Liver (tissue), 8 donors: ENCODE measurements at regions not wholly inside any gene's neighbourhood (a gene's known extent, or its start where the extent isn't known, plus 50 kb on each side); places are given as distances from the start of the nearest gene placed in this dataset.
A peak's percentile ranks its signal among the peaks of the same experiment; 100 is the strongest.

ENCODE experiments used
- DNase-seq: peaks from one replicate; pipeline ENCODE4 v3.0.0-alpha.2; 2017; ENCODE audit warnings: low spot score
- H3K27ac ChIP-seq, 2 donors: one replicate each; pipeline ENCODE4 v1.7.0; 2013; ENCODE audit warnings: inconsistent platforms in 2 of 2, low read length in 2 of 2, control low read depth in 1 of 2, low read depth in 1 of 2, mild to moderate bottlenecking in 1 of 2
- H3K27me3 ChIP-seq, 4 donors: one replicate each; pipeline versions ENCODE4 v1.6.1 to v1.7.0; 2013; ENCODE audit warnings: low read length in 3 of 4, inconsistent platforms in 1 of 4, mild to moderate bottlenecking in 1 of 4, moderate library complexity in 1 of 4; ENCODE audit not compliant: control insufficient read depth in 4 of 4, insufficient read depth in 4 of 4
- H3K36me3 ChIP-seq, 4 donors: one replicate each; pipeline versions ENCODE4 v1.6.1 to v1.7.0; 2013; ENCODE audit warnings: low read length in 3 of 4, mild to moderate bottlenecking in 3 of 4, low read depth in 1 of 4, moderate library complexity in 1 of 4; ENCODE audit not compliant: control insufficient read depth in 4 of 4, insufficient read depth in 3 of 4
- H3K4me1 ChIP-seq, 4 donors: one replicate each; pipeline versions ENCODE4 v1.6.1 to v1.7.0; 2013; ENCODE audit warnings: low read length in 3 of 4, mild to moderate bottlenecking in 3 of 4, moderate library complexity in 1 of 4; ENCODE audit not compliant: control insufficient read depth in 4 of 4, insufficient read depth in 4 of 4
- H3K4me3 ChIP-seq, 3 donors: one replicate each; pipeline versions ENCODE4 v1.6.1 to v1.7.0; 2013; ENCODE audit warnings: low read length in 3 of 3, control low read depth in 1 of 3, low read depth in 1 of 3, mild to moderate bottlenecking in 1 of 3
- H3K9ac ChIP-seq, 2 donors: one replicate each; pipeline ENCODE4 v1.7.0; 2013; ENCODE audit warnings: low read length in 2 of 2, mild to moderate bottlenecking in 2 of 2, moderate library complexity in 2 of 2, control low read depth in 1 of 2, low read depth in 1 of 2
- H3K9me3 ChIP-seq, 4 donors: one replicate each; pipeline versions ENCODE4 v1.6.1 to v1.7.0; 2013; ENCODE audit warnings: low read length in 3 of 4; ENCODE audit not compliant: control insufficient read depth in 4 of 4
- ATF3 ChIP-seq: IDR thresholded peaks from 2 replicates; pipeline ENCODE4 v1.6.1; 2016; ENCODE audit warnings: antibody characterized with exemption
- CTCF ChIP-seq: fragments of 150-350 bp; IDR thresholded peaks from 2 replicates; pipeline ENCODE4 v1.5.1; 2017; ENCODE audit warnings: improper control_type of control experiment, low read depth, low read length; ENCODE audit not compliant: missing input control
- EGR1 ChIP-seq, 2 donors: IDR thresholded peaks; 2 replicates each; pipeline ENCODE4 v1.6.1; 2016 to 2018; ENCODE audit warnings: antibody characterized with exemption in 2 of 2, low read depth in 2 of 2
- FOXA1 ChIP-seq: IDR thresholded peaks from 2 replicates; pipeline ENCODE4 v1.6.1; 2016; ENCODE audit warnings: antibody characterized with exemption
- GABPA ChIP-seq, 2 donors: IDR thresholded peaks in 1 of 2; conservative IDR thresholded peaks in 1 of 2; 2 replicates each; pipeline ENCODE4 v1.6.1; 2016; ENCODE audit warnings: antibody characterized with exemption in 2 of 2, mild to moderate bottlenecking in 1 of 2, moderate library complexity in 1 of 2
- HNF4A ChIP-seq, 2 donors: conservative IDR thresholded peaks; 2 replicates each; pipeline ENCODE4 v1.6.1; 2016; ENCODE audit warnings: antibody characterized with exemption in 2 of 2, mild to moderate bottlenecking in 2 of 2
- HNF4G ChIP-seq: IDR thresholded peaks from 2 replicates; pipeline ENCODE4 v1.6.1; 2016; ENCODE audit warnings: antibody characterized with exemption
- MAX ChIP-seq: IDR thresholded peaks from 2 replicates; pipeline ENCODE4 v1.6.1; 2016; ENCODE audit warnings: antibody characterized with exemption
- NR2F2 ChIP-seq: IDR thresholded peaks from 2 replicates; pipeline ENCODE4 v1.6.1; 2016; ENCODE audit warnings: antibody characterized with exemption
- RAD21 ChIP-seq, 2 donors: IDR thresholded peaks; 2 replicates each; pipeline ENCODE4 v1.6.1; 2016; ENCODE audit warnings: antibody characterized with exemption in 2 of 2, mild to moderate bottlenecking in 2 of 2
- RXRA ChIP-seq, 2 donors: IDR thresholded peaks; 2 replicates each; pipeline ENCODE4 v1.6.1; 2017 to 2018; ENCODE audit warnings: antibody characterized with exemption in 2 of 2, mild to moderate bottlenecking in 1 of 2
- SP1 ChIP-seq: IDR thresholded peaks from 2 replicates; pipeline ENCODE4 v1.6.1; 2018; ENCODE audit warnings: antibody characterized with exemption, mild to moderate bottlenecking
- ZBTB33 ChIP-seq: IDR thresholded peaks from 2 replicates; pipeline ENCODE4 v1.6.1; 2016; ENCODE audit warnings: antibody characterized with exemption
- WGBS: extraction: QIAGEN DNeasy Blood & Tissue Kit; methylation state at CpG from one replicate; pipeline ENCODE4 v1.1.7; 2013; 5-methylcytosine and 5-hydroxymethylcytosine counted together
- donor health status: healthy.
- donor health status: healthy.
- donor health status: healthy.
- donor health status: healthy.
- donor health status: healthy.

- Histone ChIP-seq H3K27ac (no peak overlapping the region), H3K27me3 (no peaks in the 10 kb centered on the region), H3K4me1 (no peaks in the 10 kb centered on the region), H3K9me3 (no peaks in the 10 kb centered on the region), H3K9ac (no peak overlapping the region), H3K36me3 (no peaks in the 10 kb centered on the region), H3K4me3 (no peak overlapping the region)
- WGBS, result 68% methylated on average over 8 of the region's 8 CpGs
- TF ChIP-seq ATF3 (no peak), MAX (no peak), FOXA1 (no peak), HNF4G (no peak), RXRA (IDR thresholded peaks at IDR 0.05) (no peak), ZBTB33 (no peak), EGR1 (IDR thresholded peaks at IDR 0.05; ENCODE audit: low read depth in 2 of 2) (no peak), GABPA (IDR thresholded peaks at IDR 0.05 in 1 of 2, conservative IDR thresholded peaks at IDR 0.05 in 1 of 2) (no peak), CTCF (no peak), SP1 (no peak), HNF4A (conservative IDR thresholded peaks at IDR 0.05) (no peak), NR2F2 (no peak)
- DNase-seq, result no peak
These were observed 168.8 kb upstream of the CNTN4 start for GRCh38 chr3:1929788-1930414.

GRCh38 chr3:1938975-1939374 lies 159.7 kb upstream of the CNTN4 start:
- Histone ChIP-seq H3K4me3 (no peak overlapping the region), H3K27ac (no peak overlapping the region), H3K4me1 (no peaks in the 10 kb centered on the region), H3K9ac (no peak overlapping the region), H3K9me3 (no peaks in the 10 kb centered on the region), H3K27me3 (no peaks in the 10 kb centered on the region), H3K36me3 (no peaks in the 10 kb centered on the region)
- TF ChIP-seq RAD21 (IDR thresholded peaks at IDR 0.05) (peak in 1 of 2 donors; percentile 27), FOXA1 (no peak), MAX (no peak), ZBTB33 (no peak), SP1 (no peak)
- no peak for DNase-seq
- WGBS, result 76% methylated on average over 4 of the region's 4 CpGs
